ENCODE measurements at regions not wholly inside any gene's neighbourhood (a gene's known extent, or its start where the extent isn't known, plus 50 kb on each side); places are given as distances from the start of the nearest gene placed in this dataset.

GRCh38 chr1:187641015-187641414 lies 812.3 kb downstream of the PLA2G4A start:
- Histone ChIP-seq H3K4me1 (ENCODE audit: control insufficient read depth in 4 of 4, insufficient read depth in 4 of 4, low read length in 3 of 4) (no peaks in the 10 kb centered on the region), H3K9me3 (ENCODE audit: control insufficient read depth in 4 of 4, low read length in 3 of 4) (no peaks in the 10 kb centered on the region), H3K27ac (ENCODE audit: low read depth in 1 of 2, low read length in 2 of 2) (no peak overlapping the region), H3K9ac (ENCODE audit: low read depth in 1 of 2, low read length in 2 of 2) (no peak overlapping the region), H3K27me3 (ENCODE audit: control insufficient read depth in 4 of 4, insufficient read depth in 4 of 4, low read length in 3 of 4) (no peaks in the 10 kb centered on the region), H3K36me3 (ENCODE audit: control insufficient read depth in 4 of 4, insufficient read depth in 3 of 4, low read depth in 1 of 4, low read length in 3 of 4) (no peaks in the 10 kb centered on the region), H3K4me3 (ENCODE audit: low read depth in 1 of 3, low read length in 3 of 3) (no peak overlapping the region)
- 83% methylated on average over 5 of the region's 5 CpGs for WGBS
- TF ChIP-seq REST (IDR thresholded peaks at IDR 0.05), result no peak
- no peak for TF ChIP-seq MAX (IDR thresholded peaks at IDR 0.05)
- TF ChIP-seq EGR1 (IDR thresholded peaks at IDR 0.05; ENCODE audit: low read depth in 2 of 2), result no peak
- TF ChIP-seq FOXA2 (IDR thresholded peaks at IDR 0.05), result no peak
- no peak for TF ChIP-seq FOXA1 (IDR thresholded peaks at IDR 0.05)
- TF ChIP-seq RXRA (IDR thresholded peaks at IDR 0.05), result no peak
- no peak for TF ChIP-seq HNF4A (conservative IDR thresholded peaks at IDR 0.05)
- no peak for TF ChIP-seq SP1 (IDR thresholded peaks at IDR 0.05)
- TF ChIP-seq CTCF (IDR thresholded peaks at IDR 0.05; ENCODE audit: low read depth, low read length, missing input control), result no peak
- no peak for DNase-seq (ENCODE audit: low spot score)

GRCh38 chr1:187641463-187641862 lies 812.7 kb downstream of the PLA2G4A start:
- 82% methylated on average over 7 of the region's 7 CpGs for WGBS
- Histone ChIP-seq H3K9me3 (ENCODE audit: control insufficient read depth in 4 of 4, low read length in 3 of 4) (no peaks in the 10 kb centered on the region), H3K4me1 (ENCODE audit: control insufficient read depth in 4 of 4, insufficient read depth in 4 of 4, low read length in 3 of 4) (no peaks in the 10 kb centered on the region), H3K27me3 (ENCODE audit: control insufficient read depth in 4 of 4, insufficient read depth in 4 of 4, low read length in 3 of 4) (no peaks in the 10 kb centered on the region), H3K4me3 (ENCODE audit: low read depth in 1 of 3, low read length in 3 of 3) (no peak overlapping the region), H3K27ac (ENCODE audit: low read depth in 1 of 2, low read length in 2 of 2) (no peak overlapping the region), H3K9ac (ENCODE audit: low read depth in 1 of 2, low read length in 2 of 2) (no peak overlapping the region), H3K36me3 (ENCODE audit: control insufficient read depth in 4 of 4, insufficient read depth in 3 of 4, low read depth in 1 of 4, low read length in 3 of 4) (no peaks in the 10 kb centered on the region)
- no peak for DNase-seq (ENCODE audit: low spot score)
- TF ChIP-seq FOXA2 (IDR thresholded peaks at IDR 0.05) (no peak), MAX (IDR thresholded peaks at IDR 0.05) (no peak), REST (IDR thresholded peaks at IDR 0.05) (no peak), RXRA (IDR thresholded peaks at IDR 0.05) (no peak), NR2F2 (IDR thresholded peaks at IDR 0.05) (no peak), RAD21 (IDR thresholded peaks at IDR 0.05) (no peak), ZBTB33 (IDR thresholded peaks at IDR 0.05) (no peak), EGR1 (IDR thresholded peaks at IDR 0.05; ENCODE audit: low read depth in 2 of 2) (no peak), JUND (IDR thresholded peaks at IDR 0.05) (no peak), HNF4G (IDR thresholded peaks at IDR 0.05) (no peak)

Measured in liver (tissue), 8 donors.